PC-3 (cell line): ENCODE measurements at regions not wholly inside any gene's neighbourhood (a gene's known extent, or its start where the extent isn't known, plus 50 kb on each side); places are given as distances from the start of the nearest gene placed in this dataset.

ENCODE experiments used
- ATAC-seq: fragments of 200-7000 bp; cut with Tn5 transposase; 2 replicates; pipeline ENCODE4 v1.9.1; 2020; ENCODE audit warnings: mild to moderate bottlenecking, moderate library complexity
- BruUV-seq: library from RNA; stranded (reverse); fragments of 400-500 nt; replicated peaks from 2 replicates; lab custom pipeline; 2021; lab: Mats Ljungman, UMichigan
- CTCF ChIA-PET: fragments of 300-600 bp; sonication (Branson Sonifier 250); formaldehyde crosslinking; loops from one replicate; lab custom pipeline; 2022; ENCODE audit warnings: antibody characterized with exemption; lab: Charles Lee
- POLR2A ChIA-PET: fragments of 300-600 bp; sonication (Branson Sonifier 250); formaldehyde crosslinking; loops from one replicate; lab custom pipeline; 2022; ENCODE audit warnings: antibody characterized with exemption; ENCODE audit not compliant: unreplicated experiment; lab: Charles Lee
- DNase-seq: peaks from one replicate; pipeline ENCODE4 v3.0.0-alpha.2; 2015
- H2AFZ ChIP-seq: fragments of 300-600 bp; sonication (generic); 2 replicates; pipeline ENCODE4 v1.6.0; 2016; ENCODE audit warnings: antibody characterized with exemption, low read length
- H3F3A ChIP-seq: fragments of 300-600 bp; sonication (generic); one replicate; pipeline ENCODE4 v1.6.0; 2017; ENCODE audit warnings: antibody characterized with exemption, low read length, control low read depth, mild to moderate bottlenecking; ENCODE audit not compliant: unreplicated experiment
- H3K27ac ChIP-seq: fragments of 300-600 bp; sonication (generic); 2 replicates; pipeline ENCODE4 v1.5.1; 2016; ENCODE audit warnings: mild to moderate bottlenecking, low read length
- H3K27me3 ChIP-seq: fragments of 300-600 bp; sonication (generic); 2 replicates; pipeline ENCODE4 v1.6.1; 2016; ENCODE audit warnings: low read length, mixed read lengths
- H3K36me3 ChIP-seq: fragments of 300-600 bp; sonication (generic); 2 replicates; pipeline ENCODE4 v1.6.1; 2016; ENCODE audit warnings: low read depth, mixed run types, low read length, mixed read lengths
- H3K4me1 ChIP-seq: fragments of 300-600 bp; sonication (generic); 2 replicates; pipeline ENCODE4 v1.5.1; 2016; ENCODE audit warnings: low read length; ENCODE audit not compliant: insufficient read depth
- H3K4me2 ChIP-seq: fragments of 300-600 bp; sonication (generic); 2 replicates; pipeline ENCODE4 v1.6.0; 2016; ENCODE audit warnings: low read length
- H3K4me3 ChIP-seq: fragments of 300-600 bp; sonication (generic); 2 replicates; pipeline ENCODE4 v1.5.1; 2016; ENCODE audit warnings: mild to moderate bottlenecking, low read length, mixed read lengths
- H3K79me2 ChIP-seq: fragments of 300-600 bp; sonication (generic); 2 replicates; pipeline ENCODE4 v1.6.1; 2017; ENCODE audit warnings: low read length, mixed read lengths
- H3K9ac ChIP-seq: fragments of 300-600 bp; sonication (generic); 2 replicates; pipeline ENCODE4 v1.6.0; 2016; ENCODE audit warnings: mild to moderate bottlenecking, low read length
- H3K9me2 ChIP-seq: fragments of 300-600 bp; sonication (generic); replicated peaks from 2 replicates; pipeline ENCODE4 v1.6.1; 2016; ENCODE audit warnings: mixed run types, low read length, mixed read lengths
- H3K9me3 ChIP-seq: fragments of 300-600 bp; sonication (generic); 2 replicates; pipeline ENCODE4 v1.6.1; 2016; ENCODE audit warnings: low read length, mixed read lengths
- H4K20me1 ChIP-seq: fragments of 300-600 bp; sonication (generic); 2 replicates; pipeline ENCODE4 v1.6.1; 2016; ENCODE audit warnings: low read length, mixed read lengths
- CTCF ChIP-seq: fragments of 300-600 bp; sonication (generic); conservative IDR thresholded peaks from 2 replicates; pipeline ENCODE4 v1.5.1; 2017; ENCODE audit warnings: antibody characterized with exemption, low read depth, mild to moderate bottlenecking, low read length
- EZH2 ChIP-seq: fragments of 300-600 bp; sonication (generic); IDR thresholded peaks from one replicate; pipeline ENCODE4 v1.6.1; 2017; ENCODE audit warnings: antibody characterized with exemption, mild to moderate bottlenecking, low read length; ENCODE audit not compliant: unreplicated experiment
- EZH2phosphoT487 ChIP-seq: fragments of 300-600 bp; sonication (generic); IDR thresholded peaks from 2 replicates; pipeline ENCODE4 v1.6.1; 2018; ENCODE audit warnings: mild to moderate bottlenecking, antibody characterized with exemption, low read length, borderline replicate concordance
- intact Hi-C: fragments of 100-400 bp; cut with micrococcal nuclease; formaldehyde crosslinking; loops from 2 replicates; pipeline ENCODE4 v1.9.0; 2023

GRCh38 chr6:142645663-142646062 lies 299.3 kb downstream of the HIVEP2 start:
- TF ChIP-seq EZH2phosphoT487 (no peak), CTCF (no peak), EZH2 (no peak)
- no TSS peak for BruUV-seq
- Histone ChIP-seq H3K4me1 (no peaks in the 10 kb centered on the region), H3K9ac (no peak overlapping the region), H3K9me3 (no peaks in the 10 kb centered on the region), H3K9me2 (no peaks in the 10 kb centered on the region), H3K4me2 (no peak overlapping the region), H3K27ac (no peak overlapping the region), H3K36me3 (no peaks in the 10 kb centered on the region), H3K4me3 (no peak overlapping the region), H3F3A (no peaks in the 10 kb centered on the region), H3K27me3 (no peaks in the 10 kb centered on the region), H3K79me2 (no peaks in the 10 kb centered on the region), H4K20me1 (no peaks in the 10 kb centered on the region), H2AFZ (no peak overlapping the region)
- intact Hi-C loops, result no loop called here
- ChIA-PET CTCF (no interaction called here), POLR2A (no interaction called here)
- ATAC-seq, result no peak
- DNase-seq, result no peak

GRCh38 chr6:142647449-142648035 lies 297.4 kb downstream of the HIVEP2 start:
- no peaks in the 10 kb centered on the region for H3K9me3 ChIP-seq
- ChIA-PET POLR2A (no interaction called here), CTCF (no interaction called here)
- H3K4me1 ChIP-seq, result no peaks in the 10 kb centered on the region
- no peaks in the 10 kb centered on the region for H3K79me2 ChIP-seq
- BruUV-seq, result no TSS peak
- no peak for ATAC-seq
- DNase-seq, result no peak
- H2AFZ ChIP-seq, result no peak overlapping the region
- no peaks in the 10 kb centered on the region for H4K20me1 ChIP-seq
- intact Hi-C loops, result no loop called here
- no peak overlapping the region for H3K4me2 ChIP-seq
- H3K27ac ChIP-seq, result no peak overlapping the region
- H3K36me3 ChIP-seq, result no peaks in the 10 kb centered on the region
- TF ChIP-seq CTCF, result no peak
- TF ChIP-seq EZH2, result no peak
- no peak for TF ChIP-seq EZH2phosphoT487
- H3K4me3 ChIP-seq, result no peak overlapping the region
- no peak overlapping the region for H3K9ac ChIP-seq
- H3K9me2 ChIP-seq, result no peaks in the 10 kb centered on the region
- no peaks in the 10 kb centered on the region for H3K27me3 ChIP-seq
- H3F3A ChIP-seq, result no peaks in the 10 kb centered on the region

GRCh38 chr6:142648036-142648451 lies 296.9 kb downstream of the HIVEP2 start:
- no peak for DNase-seq
- ATAC-seq, result no peak
- BruUV-seq, result no TSS peak
- Histone ChIP-seq H3K27ac (no peak overlapping the region), H3K4me1 (no peaks in the 10 kb centered on the region), H3K4me2 (no peak overlapping the region), H3K27me3 (no peaks in the 10 kb centered on the region), H3K4me3 (no peak overlapping the region), H3K9me3 (no peaks in the 10 kb centered on the region), H2AFZ (no peak overlapping the region), H3K9me2 (no peaks in the 10 kb centered on the region), H3K9ac (no peak overlapping the region), H3K79me2 (no peaks in the 10 kb centered on the region), H4K20me1 (no peaks in the 10 kb centered on the region), H3F3A (no peaks in the 10 kb centered on the region), H3K36me3 (no peaks in the 10 kb centered on the region)
- CTCF ChIA-PET, result no interaction called here
- POLR2A ChIA-PET, result no interaction called here
- TF ChIP-seq EZH2 (no peak), CTCF (no peak), EZH2phosphoT487 (no peak)
- intact Hi-C loops, result no loop called here
